OCI-LY7 (cell line): ENCODE measurements at regions not wholly inside any gene's neighbourhood (a gene's known extent, or its start where the extent isn't known, plus 50 kb on each side); places are given as distances from the start of the nearest gene placed in this dataset.

Source experiments
- EZH2phosphoT487 ChIP-seq: fragments of 200-600 bp; sonication (generic); IDR thresholded peaks from 2 replicates; pipeline ENCODE4 v1.6.1; 2018; ENCODE audit warnings: low read depth, borderline replicate concordance, mild to moderate bottlenecking, mixed run types, antibody characterized with exemption, low read length, moderate library complexity, mixed read lengths
- TF ChIP-seq, protein P1 (sequence below): fragments of 200-600 bp; sonication (generic); conservative IDR thresholded peaks from 2 replicates; pipeline ENCODE4 v1.5.1; 2014; ENCODE audit warnings: mild to moderate bottlenecking, antibody characterized with exemption, low read length, moderate library complexity, mixed read lengths

DNA sequence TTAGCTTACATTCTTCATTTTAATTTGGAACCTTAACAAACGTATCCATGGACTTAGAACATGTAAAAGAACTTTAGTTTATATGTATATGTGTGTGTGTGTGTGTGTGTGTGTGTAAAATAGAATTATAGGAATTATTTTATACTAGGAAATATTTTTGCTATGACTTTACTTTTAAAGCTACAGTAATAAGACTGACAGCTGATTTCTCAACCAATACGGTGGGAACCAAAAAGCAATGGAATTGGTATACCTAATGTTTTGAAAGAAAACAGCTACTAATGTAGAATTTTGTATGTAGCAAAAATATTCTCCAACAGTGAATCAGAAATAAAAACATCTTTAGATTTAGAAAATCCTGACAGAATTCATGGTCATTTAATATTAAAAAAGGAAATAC, 146.5 kb upstream of the ARL4C start:
- TF ChIP-seq, protein P1, sequence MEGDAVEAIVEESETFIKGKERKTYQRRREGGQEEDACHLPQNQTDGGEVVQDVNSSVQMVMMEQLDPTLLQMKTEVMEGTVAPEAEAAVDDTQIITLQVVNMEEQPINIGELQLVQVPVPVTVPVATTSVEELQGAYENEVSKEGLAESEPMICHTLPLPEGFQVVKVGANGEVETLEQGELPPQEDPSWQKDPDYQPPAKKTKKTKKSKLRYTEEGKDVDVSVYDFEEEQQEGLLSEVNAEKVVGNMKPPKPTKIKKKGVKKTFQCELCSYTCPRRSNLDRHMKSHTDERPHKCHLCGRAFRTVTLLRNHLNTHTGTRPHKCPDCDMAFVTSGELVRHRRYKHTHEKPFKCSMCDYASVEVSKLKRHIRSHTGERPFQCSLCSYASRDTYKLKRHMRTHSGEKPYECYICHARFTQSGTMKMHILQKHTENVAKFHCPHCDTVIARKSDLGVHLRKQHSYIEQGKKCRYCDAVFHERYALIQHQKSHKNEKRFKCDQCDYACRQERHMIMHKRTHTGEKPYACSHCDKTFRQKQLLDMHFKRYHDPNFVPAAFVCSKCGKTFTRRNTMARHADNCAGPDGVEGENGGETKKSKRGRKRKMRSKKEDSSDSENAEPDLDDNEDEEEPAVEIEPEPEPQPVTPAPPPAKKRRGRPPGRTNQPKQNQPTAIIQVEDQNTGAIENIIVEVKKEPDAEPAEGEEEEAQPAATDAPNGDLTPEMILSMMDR, result no peak
- no peak for TF ChIP-seq EZH2phosphoT487
